ENCODE measurements at regions not wholly inside any gene's neighbourhood (a gene's known extent, or its start where the extent isn't known, plus 50 kb on each side); places are given as distances from the start of the nearest gene placed in this dataset.

DNA sequence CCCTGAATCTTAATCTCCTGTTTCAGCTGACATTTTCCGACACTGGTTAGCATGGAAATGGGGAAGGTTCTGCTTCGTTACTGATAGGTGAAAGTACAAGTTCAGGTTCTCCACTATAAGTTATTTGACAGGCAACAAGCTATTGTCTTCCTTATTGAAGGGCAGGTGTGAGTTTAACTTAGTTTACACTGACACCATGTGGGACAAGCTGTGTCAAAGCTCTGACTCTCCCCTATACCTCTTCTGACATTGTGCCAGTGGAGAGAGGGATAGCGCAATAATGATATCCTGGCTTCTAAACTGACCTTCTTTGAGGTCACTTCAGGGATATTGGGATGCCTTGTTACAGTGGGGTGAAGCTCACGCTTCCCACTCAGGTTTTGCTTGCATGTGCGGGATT, 587.0 kb upstream of the SLITRK5 start:
- TF ChIP-seq, protein P1, sequence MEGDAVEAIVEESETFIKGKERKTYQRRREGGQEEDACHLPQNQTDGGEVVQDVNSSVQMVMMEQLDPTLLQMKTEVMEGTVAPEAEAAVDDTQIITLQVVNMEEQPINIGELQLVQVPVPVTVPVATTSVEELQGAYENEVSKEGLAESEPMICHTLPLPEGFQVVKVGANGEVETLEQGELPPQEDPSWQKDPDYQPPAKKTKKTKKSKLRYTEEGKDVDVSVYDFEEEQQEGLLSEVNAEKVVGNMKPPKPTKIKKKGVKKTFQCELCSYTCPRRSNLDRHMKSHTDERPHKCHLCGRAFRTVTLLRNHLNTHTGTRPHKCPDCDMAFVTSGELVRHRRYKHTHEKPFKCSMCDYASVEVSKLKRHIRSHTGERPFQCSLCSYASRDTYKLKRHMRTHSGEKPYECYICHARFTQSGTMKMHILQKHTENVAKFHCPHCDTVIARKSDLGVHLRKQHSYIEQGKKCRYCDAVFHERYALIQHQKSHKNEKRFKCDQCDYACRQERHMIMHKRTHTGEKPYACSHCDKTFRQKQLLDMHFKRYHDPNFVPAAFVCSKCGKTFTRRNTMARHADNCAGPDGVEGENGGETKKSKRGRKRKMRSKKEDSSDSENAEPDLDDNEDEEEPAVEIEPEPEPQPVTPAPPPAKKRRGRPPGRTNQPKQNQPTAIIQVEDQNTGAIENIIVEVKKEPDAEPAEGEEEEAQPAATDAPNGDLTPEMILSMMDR (IDR thresholded peaks at IDR 0.05) = no peak
- no peak for TF ChIP-seq POLR2A (IDR thresholded peaks at IDR 0.05)
